Activated naive CD4-positive, alpha-beta T cell treated with anti-CD3 and anti-CD28 coated beads for 36 hours (primary cell): ENCODE measurements at regions not wholly inside any gene's neighbourhood (a gene's known extent, or its start where the extent isn't known, plus 50 kb on each side); places are given as distances from the start of the nearest gene placed in this dataset.

Source experiments
- CTCF ChIA-PET: fragments of 350-600 bp; sonication (Branson Sonifier 250); formaldehyde crosslinking; loops from one replicate; lab custom pipeline; 2021; ENCODE audit warnings: antibody characterized with exemption; lab: Charles Lee
- DNase-seq: peaks from one replicate; pipeline ENCODE4 v3.0.0-alpha.2; 2020
- H3K27ac Mint-ChIP-seq: one replicate; pipeline ENCODE4 v1.8.0; 2021; ENCODE audit warnings: mild to moderate bottlenecking, mixed read lengths
- H3K27me3 Mint-ChIP-seq: one replicate; pipeline ENCODE4 v1.8.0; 2021; ENCODE audit warnings: low read depth, mixed read lengths
- H3K36me3 Mint-ChIP-seq: one replicate; pipeline ENCODE4 v1.8.0; 2021; ENCODE audit warnings: low read depth, mixed read lengths
- H3K4me1 Mint-ChIP-seq: one replicate; pipeline ENCODE4 v1.8.0; 2021; ENCODE audit warnings: low read depth, mixed read lengths
- H3K4me3 Mint-ChIP-seq: one replicate; pipeline ENCODE4 v1.8.0; 2021; ENCODE audit warnings: mild to moderate bottlenecking, moderate library complexity, mixed read lengths
- H3K9me3 Mint-ChIP-seq: one replicate; pipeline ENCODE4 v1.8.0; 2021; ENCODE audit warnings: mixed read lengths
- intact Hi-C: fragments of 100-400 bp; cut with micrococcal nuclease; formaldehyde crosslinking; loops from one replicate; pipeline ENCODE4 v1.15.1; 2023

DNA sequence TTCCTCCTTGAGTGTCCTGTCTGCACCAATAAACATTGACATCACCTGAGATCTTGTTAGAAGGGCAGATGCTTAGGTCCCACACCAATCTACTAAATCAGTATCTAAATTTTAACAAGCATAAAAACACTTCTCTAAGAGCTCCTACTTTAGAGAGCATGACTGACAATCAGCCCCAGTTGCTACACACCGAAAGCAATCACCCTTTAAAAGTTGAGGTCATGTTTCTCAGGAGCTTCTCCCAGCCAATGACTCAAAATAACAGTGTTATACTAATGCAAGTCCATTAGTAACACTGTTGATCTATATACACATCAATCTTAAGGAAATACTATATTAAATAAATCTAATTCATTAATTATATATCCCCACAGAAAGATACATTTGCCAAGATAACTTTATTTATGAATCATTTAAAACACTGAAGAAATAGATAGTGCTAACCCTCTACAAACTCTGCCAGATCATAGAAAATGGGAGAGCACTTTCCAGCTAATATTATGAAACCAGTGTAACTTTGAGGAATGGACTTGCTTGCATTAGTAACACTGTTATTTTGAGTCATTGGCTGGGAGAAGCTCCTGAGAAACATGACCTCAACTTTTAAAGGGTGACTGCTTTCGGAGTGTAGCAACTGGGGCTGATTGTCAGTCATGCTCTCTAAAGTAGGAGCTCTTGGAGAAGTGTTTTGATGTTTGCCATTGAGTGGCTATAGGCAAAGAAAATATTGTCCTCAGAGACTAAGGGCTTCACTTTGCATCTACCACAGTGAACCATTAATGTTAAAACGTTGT lies 109.8 kb upstream of the HDX start:
- intact Hi-C loops = no loop called here
- CTCF ChIA-PET = no interaction called here
- DNase-seq = no peak
- no peaks in the 10 kb centered on the region for H3K27me3 Mint-ChIP-seq
- no peak overlapping the region for H3K4me3 Mint-ChIP-seq
- peaks cover 2% of the 10 kb centered on the region for H3K9me3 Mint-ChIP-seq
- H3K27ac Mint-ChIP-seq = no peak overlapping the region
- no peaks in the 10 kb centered on the region for H3K36me3 Mint-ChIP-seq
- no peaks in the 10 kb centered on the region for H3K4me1 Mint-ChIP-seq

DNA sequence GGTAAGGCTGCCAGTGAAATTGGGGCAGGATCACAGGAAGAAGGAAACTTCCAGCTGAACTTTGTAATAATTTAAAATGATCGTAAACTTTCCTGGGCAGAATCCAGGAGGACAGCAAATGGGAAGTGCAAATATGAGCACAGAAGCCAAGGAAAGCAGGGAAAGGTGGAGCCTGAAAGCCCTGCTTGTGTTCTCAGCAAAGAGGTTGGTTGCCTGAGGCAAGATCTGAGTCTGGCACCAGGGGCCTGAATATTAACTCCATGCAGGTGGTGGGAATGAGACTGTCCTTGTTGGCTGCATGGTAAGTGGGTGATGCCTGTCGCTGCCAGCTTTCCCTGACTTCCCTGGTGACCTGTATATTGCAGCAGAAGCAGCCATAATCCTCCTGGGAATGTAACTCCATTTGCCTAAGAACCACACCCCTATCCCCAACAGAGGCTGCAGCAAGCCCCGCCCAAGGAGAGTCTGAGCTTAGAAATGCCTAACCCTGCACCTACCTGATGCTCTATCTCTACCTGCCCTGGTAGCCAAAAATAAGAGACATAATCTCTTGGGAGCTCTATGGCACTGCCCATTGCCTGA lies 132.0 kb upstream of the HDX start:
- Mint-ChIP-seq H3K27ac (no peak overlapping the region), H3K9me3 (no peaks in the 10 kb centered on the region), H3K36me3 (no peaks in the 10 kb centered on the region), H3K4me3 (no peak overlapping the region), H3K27me3 (no peaks in the 10 kb centered on the region), H3K4me1 (no peaks in the 10 kb centered on the region)
- intact Hi-C loops = no loop called here
- CTCF ChIA-PET = interaction anchor here (1.5 kb wide), 1 partner anchor 18 kb away, joined by 4 read pairs; no protein-coding TSS in a partner anchor
- DNase-seq = no peak

DNA sequence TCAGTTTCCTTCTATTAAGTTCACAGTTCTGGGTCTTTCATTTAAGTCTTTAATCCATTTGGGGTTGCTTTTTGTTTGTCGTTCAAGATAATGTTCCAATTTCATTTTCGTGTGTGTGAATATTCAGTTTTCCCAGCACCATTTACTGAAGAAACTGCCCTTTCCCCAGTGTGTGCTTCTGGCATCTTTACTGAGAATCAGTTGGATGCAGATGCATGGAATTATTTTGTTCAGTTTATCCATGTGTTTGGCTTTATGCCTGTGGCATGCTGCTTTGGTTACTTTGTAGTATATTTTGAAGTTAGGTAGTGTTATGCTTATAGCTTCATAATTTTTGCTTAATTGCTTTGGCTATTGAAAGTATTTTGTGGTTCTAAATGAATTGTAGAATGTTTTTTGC lies 163.8 kb upstream of the HDX start:
- no peak for DNase-seq
- CTCF ChIA-PET = no interaction called here
- Mint-ChIP-seq H3K27me3 (no peaks in the 10 kb centered on the region), H3K36me3 (no peaks in the 10 kb centered on the region), H3K27ac (no peak overlapping the region), H3K4me1 (no peaks in the 10 kb centered on the region), H3K4me3 (no peak overlapping the region), H3K9me3 (no peaks in the 10 kb centered on the region)
- intact Hi-C loops = no loop called here

DNA sequence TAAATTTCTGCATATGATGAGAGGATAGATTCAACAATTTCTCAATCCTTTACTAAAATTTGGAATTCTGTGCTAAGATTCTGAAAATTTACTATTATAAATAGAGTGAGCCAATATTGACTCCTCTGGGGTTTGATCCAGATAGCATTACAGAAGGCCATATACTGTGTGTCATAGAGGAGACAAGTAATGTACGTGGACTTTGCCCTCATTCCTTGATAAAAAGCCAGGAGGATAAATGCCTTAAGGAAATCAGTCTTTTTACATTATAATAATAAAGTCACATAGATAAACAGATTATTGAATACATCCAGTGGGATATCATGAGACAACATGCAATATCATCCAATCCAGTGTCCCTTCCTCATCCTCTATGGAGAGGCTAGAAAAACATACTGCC lies 188.0 kb upstream of the HDX start:
- Mint-ChIP-seq H3K4me3 (no peak overlapping the region), H3K36me3 (no peaks in the 10 kb centered on the region), H3K27ac (no peak overlapping the region), H3K27me3 (no peaks in the 10 kb centered on the region), H3K4me1 (no peaks in the 10 kb centered on the region), H3K9me3 (no peaks in the 10 kb centered on the region)
- no peak for DNase-seq
- intact Hi-C loops = no loop called here
- CTCF ChIA-PET = no interaction called here

DNA sequence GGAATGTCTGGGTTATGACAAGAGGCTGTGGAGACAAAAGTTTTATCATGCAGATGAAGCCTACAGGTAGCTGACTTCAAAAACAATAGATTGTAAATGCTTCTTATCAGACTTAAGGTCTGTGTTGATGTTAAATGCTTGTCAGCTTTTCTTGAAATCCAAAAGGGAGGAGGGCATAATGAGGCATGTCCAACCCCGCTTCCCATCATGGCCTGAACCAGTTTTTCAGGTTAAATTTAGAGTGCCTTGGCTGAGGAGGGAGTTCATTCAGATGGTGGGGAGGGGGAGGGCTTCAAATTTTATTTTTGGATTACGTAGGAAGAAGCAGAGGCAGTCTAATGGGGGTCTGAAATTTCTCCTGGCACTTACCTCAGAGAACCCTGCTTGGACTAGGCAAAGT lies 207.7 kb upstream of the HDX start:
- Mint-ChIP-seq H3K4me3 (no peak overlapping the region), H3K36me3 (no peaks in the 10 kb centered on the region), H3K27ac (no peak overlapping the region), H3K9me3 (no peaks in the 10 kb centered on the region), H3K4me1 (no peaks in the 10 kb centered on the region), H3K27me3 (no peaks in the 10 kb centered on the region)
- CTCF ChIA-PET = no interaction called here
- intact Hi-C loops = no loop called here
- no peak for DNase-seq

DNA sequence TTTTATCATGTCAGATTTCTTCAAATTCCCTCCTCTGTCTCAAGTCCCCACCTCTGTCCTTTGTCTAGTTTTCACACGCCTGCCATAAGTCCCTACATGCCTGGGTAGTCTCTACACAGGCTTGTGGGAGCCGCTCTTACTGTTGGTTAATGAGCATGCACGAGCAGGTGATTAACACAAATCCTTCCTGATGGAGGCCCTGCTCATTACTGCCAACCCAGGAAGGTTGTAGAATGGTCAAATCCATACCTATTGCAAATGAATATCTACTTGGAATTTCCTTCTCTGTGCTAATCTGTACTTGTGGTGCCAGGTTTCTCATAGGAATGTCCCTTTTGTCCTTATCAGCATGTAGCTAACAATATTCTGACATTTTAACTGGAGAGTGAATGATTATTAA lies 208.4 kb upstream of the HDX start:
- Mint-ChIP-seq H3K27me3 (no peaks in the 10 kb centered on the region), H3K4me3 (no peak overlapping the region), H3K4me1 (no peaks in the 10 kb centered on the region), H3K27ac (no peak overlapping the region), H3K36me3 (no peaks in the 10 kb centered on the region), H3K9me3 (no peaks in the 10 kb centered on the region)
- CTCF ChIA-PET = no interaction called here
- intact Hi-C loops = no loop called here
- no peak for DNase-seq

DNA sequence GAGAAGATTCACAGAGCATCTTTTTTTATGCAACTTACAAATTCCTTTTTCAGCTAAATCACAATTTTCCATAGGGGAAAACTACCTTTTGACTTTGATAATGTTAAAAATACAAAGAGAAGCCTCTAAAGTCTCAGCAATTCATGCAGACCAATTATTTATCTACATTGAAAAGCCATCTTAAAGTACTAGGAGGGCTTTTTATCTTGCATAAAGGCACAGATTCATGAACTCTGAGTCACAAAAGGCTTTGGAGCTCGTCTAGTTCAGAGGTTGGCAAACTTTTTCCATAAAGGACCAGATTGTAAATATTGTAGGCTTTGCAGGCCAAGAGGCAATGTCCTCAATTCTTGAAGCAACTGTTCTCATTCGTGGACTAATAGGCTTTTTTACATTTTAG lies 210.4 kb upstream of the HDX start:
- intact Hi-C loops = no loop called here
- no peaks in the 10 kb centered on the region for H3K4me1 Mint-ChIP-seq
- no peaks in the 10 kb centered on the region for H3K27me3 Mint-ChIP-seq
- DNase-seq = no peak
- H3K36me3 Mint-ChIP-seq = no peaks in the 10 kb centered on the region
- CTCF ChIA-PET = no interaction called here
- H3K9me3 Mint-ChIP-seq = no peaks in the 10 kb centered on the region
- no peak overlapping the region for H3K27ac Mint-ChIP-seq
- no peak overlapping the region for H3K4me3 Mint-ChIP-seq

DNA sequence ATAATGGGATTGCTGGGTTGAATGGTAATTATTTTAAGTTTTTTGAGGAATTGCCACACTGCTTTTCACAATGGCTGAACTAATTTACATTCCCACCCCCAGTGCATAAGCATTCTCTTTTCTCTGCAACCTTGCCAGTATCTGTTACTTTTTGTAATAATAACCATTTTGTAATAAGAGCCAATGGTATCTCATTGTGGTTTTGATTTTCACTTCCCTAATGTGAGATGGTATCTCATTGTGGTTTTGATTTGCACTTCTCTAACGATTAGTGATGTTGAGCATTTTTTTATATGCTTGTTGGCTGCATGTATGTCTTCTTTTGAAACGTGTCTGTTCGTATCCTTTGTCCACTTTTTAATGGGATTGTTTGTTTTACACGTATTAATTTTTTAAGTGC lies 213.1 kb upstream of the HDX start:
- no peaks in the 10 kb centered on the region for H3K27me3 Mint-ChIP-seq
- H3K27ac Mint-ChIP-seq = no peak overlapping the region
- H3K4me1 Mint-ChIP-seq = no peaks in the 10 kb centered on the region
- no peak for DNase-seq
- CTCF ChIA-PET = no interaction called here
- H3K36me3 Mint-ChIP-seq = no peaks in the 10 kb centered on the region
- no peak overlapping the region for H3K4me3 Mint-ChIP-seq
- H3K9me3 Mint-ChIP-seq = no peaks in the 10 kb centered on the region
- intact Hi-C loops = no loop called here

DNA sequence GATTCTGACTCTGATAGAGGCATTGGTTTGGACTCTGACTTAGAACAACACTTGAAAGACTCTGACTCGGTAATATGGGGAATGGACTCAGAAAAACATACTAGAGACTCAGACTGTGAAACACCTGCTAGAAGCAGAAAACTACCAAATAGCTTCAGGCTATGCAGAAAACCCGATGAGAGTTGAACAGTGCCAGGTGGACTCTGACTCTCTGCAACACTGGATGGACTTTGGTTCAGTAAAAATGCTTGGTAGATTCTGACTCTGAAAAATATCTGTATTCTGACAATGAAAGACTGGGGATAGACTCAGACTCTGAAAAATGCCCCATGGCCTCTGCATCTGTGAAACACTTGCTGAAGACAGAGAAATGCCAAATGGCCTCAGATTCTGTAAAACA lies 215.1 kb upstream of the HDX start:
- Mint-ChIP-seq H3K36me3 (no peaks in the 10 kb centered on the region), H3K4me3 (no peak overlapping the region), H3K4me1 (no peaks in the 10 kb centered on the region), H3K9me3 (no peaks in the 10 kb centered on the region), H3K27ac (no peak overlapping the region), H3K27me3 (no peaks in the 10 kb centered on the region)
- CTCF ChIA-PET = no interaction called here
- DNase-seq = no peak
- intact Hi-C loops = no loop called here

DNA sequence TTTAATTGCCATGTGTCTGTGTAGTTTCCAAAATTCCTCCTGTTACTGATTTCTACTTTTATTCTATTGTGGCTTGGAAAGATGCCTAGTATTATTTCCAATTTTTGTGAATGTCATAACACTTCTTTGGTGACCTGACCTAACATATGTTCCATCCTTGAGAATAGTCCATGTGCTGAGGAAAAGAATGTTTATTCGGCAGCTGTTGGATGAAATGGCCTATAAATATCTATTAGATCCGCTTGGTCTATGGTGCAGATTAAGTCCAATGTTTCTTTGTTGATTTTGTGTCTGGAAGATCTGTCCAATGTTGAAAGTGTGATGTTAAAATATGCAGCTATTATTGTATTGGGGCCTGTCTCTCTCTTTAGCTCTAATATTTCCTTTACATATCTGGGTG lies 219.2 kb upstream of the HDX start:
- intact Hi-C loops = no loop called here
- Mint-ChIP-seq H3K9me3 (no peaks in the 10 kb centered on the region), H3K27me3 (no peaks in the 10 kb centered on the region), H3K27ac (no peak overlapping the region), H3K4me1 (no peaks in the 10 kb centered on the region), H3K4me3 (no peak overlapping the region), H3K36me3 (no peaks in the 10 kb centered on the region)
- CTCF ChIA-PET = no interaction called here
- no peak for DNase-seq

DNA sequence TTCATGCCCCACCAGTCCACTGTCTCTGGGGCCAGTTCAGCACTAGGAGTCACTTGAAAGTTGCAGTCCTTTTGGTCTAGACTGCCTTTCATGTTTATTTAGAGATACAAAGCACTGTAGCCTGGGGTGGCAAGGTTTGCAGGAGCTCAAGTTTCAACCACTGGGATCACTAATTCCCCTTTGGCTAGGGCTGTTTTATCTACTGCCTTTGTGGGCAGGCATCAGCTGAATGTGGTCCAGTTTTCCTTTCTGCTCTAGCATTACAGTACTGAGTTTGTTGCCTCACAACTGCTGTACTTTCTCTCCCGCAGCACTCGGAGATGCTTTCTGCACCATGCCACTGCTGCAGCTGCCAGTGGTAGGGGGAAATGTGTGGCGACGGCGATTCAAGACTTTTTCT lies 222.3 kb upstream of the HDX start:
- CTCF ChIA-PET = no interaction called here
- Mint-ChIP-seq H3K4me3 (no peak overlapping the region), H3K4me1 (no peaks in the 10 kb centered on the region), H3K36me3 (no peaks in the 10 kb centered on the region), H3K27ac (no peak overlapping the region), H3K27me3 (no peaks in the 10 kb centered on the region), H3K9me3 (no peaks in the 10 kb centered on the region)
- intact Hi-C loops = no loop called here
- DNase-seq = no peak

DNA sequence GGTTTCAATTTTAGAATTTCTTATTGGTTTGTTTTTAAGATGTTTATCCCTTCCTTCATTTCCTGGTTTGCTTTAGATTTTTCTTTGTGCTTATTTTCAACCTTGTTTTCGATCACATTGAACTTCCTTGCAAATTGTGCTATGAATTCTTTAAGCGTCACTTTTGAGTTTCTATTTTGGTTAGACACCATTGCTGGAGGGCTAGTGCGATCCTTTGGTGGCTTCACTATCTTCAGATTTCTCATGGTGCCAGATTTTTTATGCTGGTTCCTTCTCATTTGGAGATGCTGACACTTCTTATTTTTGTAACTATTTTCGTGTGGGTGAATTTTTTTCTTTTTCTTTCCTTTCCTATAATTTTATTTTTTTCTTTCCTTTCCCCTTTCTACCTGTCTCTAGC lies 227.2 kb upstream of the HDX start:
- CTCF ChIA-PET = interaction anchor here (0.7 kb wide), 1 partner anchor 456 kb away, joined by 3 read pairs; no protein-coding TSS in a partner anchor
- Mint-ChIP-seq H3K9me3 (no peaks in the 10 kb centered on the region), H3K4me3 (no peak overlapping the region), H3K4me1 (no peaks in the 10 kb centered on the region), H3K36me3 (no peaks in the 10 kb centered on the region), H3K27ac (no peak overlapping the region), H3K27me3 (no peaks in the 10 kb centered on the region)
- intact Hi-C loops = loop anchor here (1.0 to 2.0 kb wide), 2 partner anchors 323 to 815 kb away; no protein-coding TSS in a partner anchor
- DNase-seq = no peak

DNA sequence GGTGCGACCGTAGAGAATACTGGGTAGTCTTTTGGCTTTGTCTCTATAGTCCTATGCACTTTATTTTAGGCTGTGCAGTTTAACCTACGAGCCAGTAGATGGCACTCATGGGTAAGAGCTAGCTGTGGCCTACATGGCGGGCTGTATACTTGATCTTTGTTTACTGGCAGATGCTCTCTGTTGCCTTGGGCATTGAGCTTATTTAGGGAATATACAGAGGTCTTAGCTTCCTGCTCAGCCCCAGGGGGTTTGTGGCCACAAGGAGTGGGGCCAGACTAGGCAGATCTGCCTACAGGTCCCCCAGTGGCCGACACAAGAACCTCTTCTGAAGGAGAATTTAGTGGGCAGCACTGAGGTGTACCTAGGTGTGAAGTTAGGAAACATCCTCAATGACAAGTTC lies 227.6 kb upstream of the HDX start:
- Mint-ChIP-seq H3K9me3 (no peaks in the 10 kb centered on the region), H3K27ac (no peak overlapping the region), H3K4me1 (no peaks in the 10 kb centered on the region), H3K27me3 (no peaks in the 10 kb centered on the region), H3K4me3 (no peak overlapping the region), H3K36me3 (no peaks in the 10 kb centered on the region)
- intact Hi-C loops = loop anchor here (1.0 to 2.0 kb wide), 2 partner anchors 322 to 815 kb away; no protein-coding TSS in a partner anchor
- CTCF ChIA-PET = no interaction called here
- peak; percentile 4 for DNase-seq
